Pancreas (tissue), 10 donors: ENCODE measurements at regions not wholly inside any gene's neighbourhood (a gene's known extent, or its start where the extent isn't known, plus 50 kb on each side); places are given as distances from the start of the nearest gene placed in this dataset.

Experiments used
- ATAC-seq, 4 donors: fragments of 200-7000 bp; cut with Tn5 transposase; one replicate each; pipeline versions ENCODE4 v1.8.0 to v1.9.1; 2020; ENCODE audit warnings: mild to moderate bottlenecking in 4 of 4, moderate library complexity in 4 of 4
- DNase-seq, 6 donors: peaks; one replicate each; pipeline ENCODE4 v3.0.0-alpha.2; 2020
- FAIRE-seq: peaks from 2 replicates; lab custom pipeline; 2012; peaks lifted over from hg19 to GRCh38; lab: Jason Lieb, UNC
- H3K27ac ChIP-seq, 4 donors: fragments of 200-600 bp; sonication (generic); 1 replicate in 3 of 4; 2 replicates in 1 of 4; pipeline versions ENCODE4 v1.5.0 to v1.8.0; 2020
- H3K27me3 ChIP-seq, 4 donors: fragments of 200-600 bp; one replicate each; pipeline ENCODE4 v1.8.0; 2021
- H3K36me3 ChIP-seq, 3 donors: fragments of 200-600 bp; sonication (generic) in 1 of 3; one replicate each; pipeline versions ENCODE4 v1.5.0 to v1.8.0; 2020 to 2021
- H3K4me1 ChIP-seq, 3 donors: fragments of 200-600 bp; one replicate each; pipeline ENCODE4 v1.8.0; 2021
- H3K4me3 ChIP-seq, 4 donors: fragments of 200-600 bp; sonication (generic) in 2 of 4; one replicate each; pipeline versions ENCODE4 v1.5.0 to v1.8.0; 2020 to 2021
- H3K9me3 ChIP-seq, 4 donors: fragments of 200-600 bp; one replicate each; pipeline ENCODE4 v1.8.0; 2021
- WGBS, 2 donors: extraction: QIAGEN DNeasy Blood & Tissue Kit; methylation state at CpG; one replicate each; pipeline ENCODE4 v1.1.7; 2013; 5-methylcytosine and 5-hydroxymethylcytosine counted together
- intact Hi-C, 3 donors: fragments of 100-400 bp; cut with DNase I; formaldehyde crosslinking; loops; one replicate each; pipeline versions ENCODE4 v1.11.1 to v1.14.2; 2022
- TF ChIP-seq, protein P1 (sequence below), 4 donors: fragments of 200-600 bp; sonication (generic) in 3 of 4; IDR thresholded peaks; one replicate each; pipeline versions ENCODE4 v1.5.0 to v1.8.0; 2021; ENCODE audit warnings: antibody characterized with exemption in 4 of 4
- donor health status: healthy with polysubstance abuse.
- donor health status: DM: no; HTN: no; CAD: no; lungs with moderate emphysema.
- donor health status: DM: no; HTN: no; CAD: no.
- donor health status: control.
- donor health status: control.
- donor health status: Bipolar disorder and iron deficiency.
- donor health status: DM: yes; HTN: yes; CAD: no.
- donor health status: DM: no; HTN: no; CAD: no.
- donor health status: DM: no; HTN: no; CAD: no.
- donor health status: DM: yes; HTN: yes; CAD: no.

DNA sequence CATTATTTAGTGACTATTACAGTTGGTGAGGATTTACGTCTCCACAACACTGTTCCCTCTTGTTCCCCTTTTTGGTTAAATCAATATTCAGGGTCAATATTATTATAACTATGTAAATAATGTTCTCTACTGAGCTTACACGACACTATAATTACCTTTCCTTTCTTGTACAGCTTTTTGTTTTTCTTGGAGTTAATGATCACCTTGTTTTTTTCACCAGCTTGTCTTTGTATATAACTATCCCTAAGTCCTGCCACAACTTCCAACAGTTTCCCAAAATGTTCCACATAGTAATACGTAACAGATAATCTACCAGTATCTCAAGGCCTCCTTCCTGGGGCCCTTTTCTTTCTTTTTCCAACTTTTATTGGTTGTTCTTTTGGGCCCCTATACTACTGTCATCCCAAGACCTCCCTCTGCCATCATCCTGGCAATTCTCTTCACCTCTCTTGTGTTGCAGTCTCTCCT is 142.0 kb upstream of the SOX4 start:
- intact Hi-C loops, result no loop called here
- FAIRE-seq, result no peak
- 21 to 38% methylated on average over 3 of the region's 3 CpGs for WGBS, 2 donors

DNA sequence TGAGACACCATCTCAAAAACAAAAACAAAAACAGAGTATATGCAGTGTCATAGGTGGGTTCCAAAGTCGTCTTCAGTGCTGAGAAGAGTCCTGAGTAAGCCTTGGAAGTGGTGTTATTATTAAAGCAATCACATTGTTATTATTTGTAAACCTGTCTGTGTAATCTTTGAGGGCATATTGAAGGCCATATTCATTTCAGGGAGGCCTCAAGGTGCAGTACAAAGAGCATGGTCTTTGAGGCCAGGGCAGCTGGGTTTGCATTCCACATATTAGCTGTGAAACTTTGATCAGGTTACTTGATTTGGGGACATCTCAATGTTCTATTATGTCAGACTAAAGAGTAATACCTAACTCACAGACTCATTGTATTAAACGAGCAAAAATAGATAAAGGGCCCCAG is 139.3 kb upstream of the SOX4 start:
- Histone ChIP-seq H3K27me3 (no peaks in the 10 kb centered on the region), H3K27ac (no peak overlapping the region), H3K4me3 (no peak overlapping the region), H3K9me3 (no peaks in the 10 kb centered on the region), H3K36me3 (no peaks in the 10 kb centered on the region), H3K4me1 (no peaks in the 10 kb centered on the region)
- TF ChIP-seq, protein P1, sequence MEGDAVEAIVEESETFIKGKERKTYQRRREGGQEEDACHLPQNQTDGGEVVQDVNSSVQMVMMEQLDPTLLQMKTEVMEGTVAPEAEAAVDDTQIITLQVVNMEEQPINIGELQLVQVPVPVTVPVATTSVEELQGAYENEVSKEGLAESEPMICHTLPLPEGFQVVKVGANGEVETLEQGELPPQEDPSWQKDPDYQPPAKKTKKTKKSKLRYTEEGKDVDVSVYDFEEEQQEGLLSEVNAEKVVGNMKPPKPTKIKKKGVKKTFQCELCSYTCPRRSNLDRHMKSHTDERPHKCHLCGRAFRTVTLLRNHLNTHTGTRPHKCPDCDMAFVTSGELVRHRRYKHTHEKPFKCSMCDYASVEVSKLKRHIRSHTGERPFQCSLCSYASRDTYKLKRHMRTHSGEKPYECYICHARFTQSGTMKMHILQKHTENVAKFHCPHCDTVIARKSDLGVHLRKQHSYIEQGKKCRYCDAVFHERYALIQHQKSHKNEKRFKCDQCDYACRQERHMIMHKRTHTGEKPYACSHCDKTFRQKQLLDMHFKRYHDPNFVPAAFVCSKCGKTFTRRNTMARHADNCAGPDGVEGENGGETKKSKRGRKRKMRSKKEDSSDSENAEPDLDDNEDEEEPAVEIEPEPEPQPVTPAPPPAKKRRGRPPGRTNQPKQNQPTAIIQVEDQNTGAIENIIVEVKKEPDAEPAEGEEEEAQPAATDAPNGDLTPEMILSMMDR (IDR thresholded peaks at IDR 0.05), result no peak
- intact Hi-C loops, result no loop called here
- no peak for DNase-seq
- no peak for ATAC-seq
- WGBS, 2 donors, result 71 to 72% methylated on average over 2 of the region's 2 CpGs
- no peak for FAIRE-seq

More for the DNA sequence above, 142.0 kb upstream of the SOX4 start:
- peak in 1 of 4 donors; percentile 51 for ATAC-seq
- Histone ChIP-seq H3K36me3 (no peaks in the 10 kb centered on the region), H3K27me3 (no peaks in the 10 kb centered on the region), H3K4me1 (no peaks in the 10 kb centered on the region), H3K9me3 (no peaks in the 10 kb centered on the region), H3K27ac (no peak overlapping the region), H3K4me3 (no peak overlapping the region)
- TF ChIP-seq, protein P1 (IDR thresholded peaks at IDR 0.05), result no peak
- DNase-seq, result no peak

DNA sequence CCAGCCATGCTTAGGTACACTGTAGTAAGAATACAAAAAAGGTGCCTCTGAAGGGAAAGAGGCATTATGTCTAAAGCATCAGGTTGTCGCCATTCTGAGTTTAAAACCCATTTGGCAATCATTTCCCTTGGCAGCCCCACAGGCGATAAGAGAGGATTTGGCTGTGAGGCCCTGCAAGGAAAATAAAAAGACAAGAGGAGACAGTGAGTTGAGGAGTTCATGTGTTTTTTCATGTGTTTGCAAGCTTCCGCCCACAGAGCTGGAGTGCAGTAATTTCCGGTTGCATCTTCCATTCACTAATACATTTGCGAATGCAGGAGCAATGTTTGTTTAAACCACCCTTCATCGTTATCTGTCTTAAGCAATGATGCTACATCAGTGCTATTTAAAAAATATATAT is 138.5 kb upstream of the SOX4 start:
- FAIRE-seq (no peak), ATAC-seq (no peak), DNase-seq (no peak)
- Histone ChIP-seq H3K27me3 (no peaks in the 10 kb centered on the region), H3K36me3 (no peaks in the 10 kb centered on the region), H3K4me1 (no peaks in the 10 kb centered on the region), H3K9me3 (no peaks in the 10 kb centered on the region), H3K27ac (no peak overlapping the region), H3K4me3 (no peak overlapping the region)
- intact Hi-C loops, result no loop called here
- 67 to 76% methylated on average over 6 of the region's 6 CpGs for WGBS, 2 donors
- TF ChIP-seq, protein P1 (IDR thresholded peaks at IDR 0.05), result no peak

DNA sequence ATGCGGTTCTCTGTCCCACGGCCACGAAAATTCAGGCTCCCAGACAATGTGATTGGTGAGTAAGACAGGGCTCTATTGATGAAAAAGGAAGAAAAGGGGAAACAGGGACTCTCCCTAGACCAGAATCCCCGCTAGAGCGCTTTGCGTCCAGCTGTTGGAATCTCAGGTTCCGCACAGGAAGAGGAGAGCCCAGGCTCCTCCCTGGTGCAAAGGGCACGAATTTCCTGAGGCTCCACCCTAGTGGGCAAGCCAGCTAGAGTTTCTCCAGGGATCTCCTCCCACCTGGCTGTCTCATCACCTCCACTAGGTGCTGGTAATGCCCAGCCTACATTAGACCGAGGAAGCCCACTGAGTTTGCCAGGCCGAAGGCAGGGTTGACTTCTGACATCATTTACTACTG is 135.9 kb upstream of the SOX4 start:
- intact Hi-C loops, result no loop called here
- Histone ChIP-seq H3K9me3 (no peaks in the 10 kb centered on the region), H3K27ac (no peak overlapping the region), H3K4me1 (no peaks in the 10 kb centered on the region), H3K27me3 (no peaks in the 10 kb centered on the region), H3K36me3 (no peaks in the 10 kb centered on the region), H3K4me3 (no peak overlapping the region)
- WGBS, 2 donors, result 93 to 96% methylated on average over 10 of the region's 10 CpGs
- FAIRE-seq (no peak), DNase-seq (no peak), ATAC-seq (no peak)
- TF ChIP-seq, protein P1 (IDR thresholded peaks at IDR 0.05), result no peak

DNA sequence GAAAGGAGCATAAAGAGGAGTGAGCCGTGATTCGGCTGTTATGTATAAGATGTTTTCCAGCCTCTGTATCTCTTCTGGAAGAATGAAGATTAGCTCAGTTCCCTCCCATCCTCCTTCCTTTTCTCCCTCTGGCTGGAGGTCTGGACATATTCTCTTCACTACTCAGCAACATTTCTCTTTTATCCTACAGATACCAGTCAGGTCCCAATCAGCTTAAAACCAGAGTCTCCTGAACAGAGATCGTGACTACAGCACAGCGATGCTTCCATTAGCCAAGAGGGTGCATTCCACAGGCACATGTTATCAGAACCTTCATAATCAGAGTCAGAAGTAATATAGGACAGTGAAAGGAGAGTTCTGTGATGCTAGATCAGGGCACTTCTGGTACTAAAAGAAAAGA is 133.9 kb upstream of the SOX4 start:
- Histone ChIP-seq H3K4me1 (no peaks in the 10 kb centered on the region), H3K9me3 (no peaks in the 10 kb centered on the region), H3K36me3 (no peaks in the 10 kb centered on the region), H3K27ac (no peak overlapping the region), H3K4me3 (no peak overlapping the region), H3K27me3 (no peaks in the 10 kb centered on the region)
- FAIRE-seq (no peak), DNase-seq (no peak), ATAC-seq (no peak)
- intact Hi-C loops, result no loop called here
- WGBS, 2 donors, result 87 to 88% methylated on average over 4 of the region's 4 CpGs
- TF ChIP-seq, protein P1 (IDR thresholded peaks at IDR 0.05), result no peak
